Duodenal mucosa (tissue), 2 donors: ENCODE measurements at regions not wholly inside any gene's neighbourhood (a gene's known extent, or its start where the extent isn't known, plus 50 kb on each side); places are given as distances from the start of the nearest gene placed in this dataset.

Experiments
- H3K27ac ChIP-seq: one replicate; pipeline ENCODE4 v1.7.0; 2013; ENCODE audit warnings: low read depth, low read length
- H3K27me3 ChIP-seq, 2 donors: one replicate each; pipeline ENCODE4 v1.7.0; 2013; ENCODE audit warnings: low read length in 2 of 2, control low read depth in 1 of 2; ENCODE audit not compliant: insufficient read depth in 2 of 2, control insufficient read depth in 1 of 2
- H3K36me3 ChIP-seq, 2 donors: one replicate each; pipeline ENCODE4 v1.7.0; 2013; ENCODE audit warnings: low read length in 2 of 2, control low read depth in 1 of 2; ENCODE audit not compliant: insufficient read depth in 2 of 2, control insufficient read depth in 1 of 2
- H3K4me1 ChIP-seq, 2 donors: one replicate each; pipeline ENCODE4 v1.7.0; 2013; ENCODE audit warnings: low read length in 2 of 2, control low read depth in 1 of 2; ENCODE audit not compliant: insufficient read depth in 2 of 2, control insufficient read depth in 1 of 2
- H3K4me3 ChIP-seq, 2 donors: one replicate each; pipeline ENCODE4 v1.7.0; 2013; ENCODE audit warnings: low read length in 2 of 2, low read depth in 1 of 2
- H3K9ac ChIP-seq, 2 donors: one replicate each; pipeline ENCODE4 v1.7.0; 2013; ENCODE audit warnings: low read length in 2 of 2, low read depth in 1 of 2
- H3K9me3 ChIP-seq, 2 donors: one replicate each; pipeline ENCODE4 v1.7.0; 2013; ENCODE audit warnings: low read length in 2 of 2, control low read depth in 1 of 2; ENCODE audit not compliant: control insufficient read depth in 1 of 2

- H3K27ac ChIP-seq: no peak overlapping the region
- no peaks in the 10 kb centered on the region for H3K4me1 ChIP-seq
- H3K9me3 ChIP-seq: peaks cover 0 to 6% of the 10 kb centered on the region in 2 donors
- H3K4me3 ChIP-seq: no peak overlapping the region
- no peaks in the 10 kb centered on the region for H3K36me3 ChIP-seq
- no peaks in the 10 kb centered on the region for H3K27me3 ChIP-seq
- no peak overlapping the region for H3K9ac ChIP-seq
Observed at GRCh38 chr2:128791985-128792320, 473.3 kb upstream of the HS6ST1 start.

- H3K9ac ChIP-seq: no peak overlapping the region
- H3K9me3 ChIP-seq: peaks cover 0 to 6% of the 10 kb centered on the region in 2 donors
- H3K36me3 ChIP-seq: no peaks in the 10 kb centered on the region
- H3K27me3 ChIP-seq: no peaks in the 10 kb centered on the region
- no peak overlapping the region for H3K27ac ChIP-seq
- H3K4me1 ChIP-seq: no peaks in the 10 kb centered on the region
- H3K4me3 ChIP-seq: no peak overlapping the region
Observed at GRCh38 chr2:128792476-128793054, 473.9 kb upstream of the HS6ST1 start.

GRCh38 chr2:128793404-128793803 lies 474.7 kb upstream of the HS6ST1 start:
- Histone ChIP-seq H3K36me3 (no peaks in the 10 kb centered on the region), H3K4me1 (no peaks in the 10 kb centered on the region), H3K9ac (no peak overlapping the region), H3K27ac (no peak overlapping the region), H3K27me3 (no peaks in the 10 kb centered on the region), H3K9me3 (peaks cover 0 to 6% of the 10 kb centered on the region in 2 donors), H3K4me3 (no peak overlapping the region)

- Histone ChIP-seq H3K9me3 (no peaks in the 10 kb centered on the region), H3K4me1 (no peaks in the 10 kb centered on the region), H3K27ac (no peak overlapping the region), H3K27me3 (no peaks in the 10 kb centered on the region), H3K9ac (no peak overlapping the region), H3K4me3 (no peak overlapping the region), H3K36me3 (no peaks in the 10 kb centered on the region)
Observed at GRCh38 chr2:128794285-128794684, 475.6 kb upstream of the HS6ST1 start.

GRCh38 chr2:128796321-128796720 lies 477.7 kb upstream of the HS6ST1 start:
- H3K9ac ChIP-seq: no peak overlapping the region
- no peaks in the 10 kb centered on the region for H3K36me3 ChIP-seq
- no peaks in the 10 kb centered on the region for H3K9me3 ChIP-seq
- H3K4me1 ChIP-seq: no peaks in the 10 kb centered on the region
- no peaks in the 10 kb centered on the region for H3K27me3 ChIP-seq
- no peak overlapping the region for H3K27ac ChIP-seq
- no peak overlapping the region for H3K4me3 ChIP-seq

- H3K36me3 ChIP-seq: no peaks in the 10 kb centered on the region
- no peaks in the 10 kb centered on the region for H3K4me1 ChIP-seq
- H3K9ac ChIP-seq: no peak overlapping the region
- no peak overlapping the region for H3K4me3 ChIP-seq
- H3K9me3 ChIP-seq: no peaks in the 10 kb centered on the region
- H3K27me3 ChIP-seq: no peaks in the 10 kb centered on the region
- no peak overlapping the region for H3K27ac ChIP-seq
Observed at GRCh38 chr2:128797092-128797491, 478.4 kb upstream of the HS6ST1 start.

- H3K27ac ChIP-seq: no peak overlapping the region
- no peaks in the 10 kb centered on the region for H3K9me3 ChIP-seq
- no peaks in the 10 kb centered on the region for H3K4me1 ChIP-seq
- H3K36me3 ChIP-seq: no peaks in the 10 kb centered on the region
- H3K27me3 ChIP-seq: no peaks in the 10 kb centered on the region
- no peak overlapping the region for H3K9ac ChIP-seq
- no peak overlapping the region for H3K4me3 ChIP-seq
Observed at GRCh38 chr2:128797533-128797932, 478.9 kb upstream of the HS6ST1 start.

GRCh38 chr2:128797937-128798336 lies 479.3 kb upstream of the HS6ST1 start:
- Histone ChIP-seq H3K27me3 (no peaks in the 10 kb centered on the region), H3K36me3 (no peaks in the 10 kb centered on the region), H3K9ac (no peak overlapping the region), H3K4me1 (no peaks in the 10 kb centered on the region), H3K27ac (no peak overlapping the region), H3K9me3 (no peaks in the 10 kb centered on the region), H3K4me3 (no peak overlapping the region)

- Histone ChIP-seq H3K4me1 (no peaks in the 10 kb centered on the region), H3K27ac (no peak overlapping the region), H3K9ac (no peak overlapping the region), H3K9me3 (no peaks in the 10 kb centered on the region), H3K36me3 (no peaks in the 10 kb centered on the region), H3K27me3 (no peaks in the 10 kb centered on the region), H3K4me3 (no peak overlapping the region)
Observed at GRCh38 chr2:128798502-128799283, 480.0 kb upstream of the HS6ST1 start.

- Histone ChIP-seq H3K27ac (no peak overlapping the region), H3K27me3 (no peaks in the 10 kb centered on the region), H3K36me3 (no peaks in the 10 kb centered on the region), H3K4me3 (no peak overlapping the region), H3K9me3 (no peaks in the 10 kb centered on the region), H3K4me1 (no peaks in the 10 kb centered on the region), H3K9ac (no peak overlapping the region)
Observed at GRCh38 chr2:128799284-128799552, 480.6 kb upstream of the HS6ST1 start.
